Endothelial cell of umbilical vein (primary cell): ENCODE measurements at regions not wholly inside any gene's neighbourhood (a gene's known extent, or its start where the extent isn't known, plus 50 kb on each side); places are given as distances from the start of the nearest gene placed in this dataset.

Experiments used
- BruUV-seq: library from RNA; stranded (reverse); fragments of 400-500 nt; replicated peaks from 2 replicates; lab custom pipeline; 2021; lab: Mats Ljungman, UMichigan
- CTCF ChIA-PET: fragments of 300-600, 350-600 bp; sonication (Branson Sonifier 250); formaldehyde crosslinking; loops from one replicate; lab custom pipeline; 2021; ENCODE audit warnings: antibody characterized with exemption, inconsistent platforms; lab: Charles Lee
- POLR2A ChIA-PET: fragments of 300-600, 350-600 bp; sonication (Branson Sonifier 250); formaldehyde crosslinking; loops from one replicate; lab custom pipeline; 2021; ENCODE audit warnings: antibody characterized with exemption, inconsistent platforms; lab: Charles Lee
- DNase-seq: peaks from one replicate; pipeline ENCODE4 v3.0.0-alpha.2; 2011; ENCODE audit warnings: low read depth, low spot score
- FAIRE-seq: peaks from 2 replicates; lab custom pipeline; 2011; peaks lifted over from hg19 to GRCh38; lab: Jason Lieb, UNC
- H2AFZ ChIP-seq: 2 replicates; pipeline ENCODE4 v1.6.0; 2012; ENCODE audit warnings: low read depth, low read length, control low read depth, inconsistent platforms
- H3K27ac ChIP-seq: 2 replicates; pipeline ENCODE4 v1.5.1; 2011; ENCODE audit warnings: low read depth, mild to moderate bottlenecking, control low read depth, low read length, moderate library complexity; ENCODE audit not compliant: insufficient read depth
- H3K27me3 ChIP-seq, 2 experiments: 2 replicates each; pipeline versions ENCODE4 v1.6.0 to v1.6.1; 2011; ENCODE audit warnings: low read length in 2 of 2, mixed read lengths in 1 of 2; ENCODE audit not compliant: control insufficient read depth in 2 of 2, insufficient read depth in 2 of 2
- H3K36me3 ChIP-seq, 2 experiments: 2 replicates in 1 of 2; 3 replicates in 1 of 2; pipeline ENCODE4 v1.5.1; 2011; ENCODE audit warnings: low read length in 2 of 2, mild to moderate bottlenecking in 1 of 2, moderate library complexity in 1 of 2; ENCODE audit not compliant: control insufficient read depth in 2 of 2, insufficient read depth in 2 of 2; ENCODE audit errors: extremely low read depth in 1 of 2
- H3K4me1 ChIP-seq: 3 replicates; pipeline ENCODE4 v1.5.1; 2011; ENCODE audit warnings: mild to moderate bottlenecking, low read length; ENCODE audit not compliant: control insufficient read depth, insufficient read depth; ENCODE audit errors: extremely low read depth
- H3K4me2 ChIP-seq: 2 replicates; pipeline ENCODE4 v1.6.1; 2011; ENCODE audit warnings: low read length, control low read depth, mixed read lengths; ENCODE audit not compliant: insufficient read depth
- H3K4me3 ChIP-seq, 3 experiments: fragments of 200-600 bp in 1 of 3; sonication (generic), shearing (Covaris generic) in 1 of 3; replicated peaks in 1 of 3; 2 replicates each; pipeline ENCODE4 v1.5.1; 2011 to 2016; ENCODE audit warnings: control low read depth in 3 of 3, low read length in 3 of 3, mild to moderate bottlenecking in 2 of 3, inconsistent platforms in 1 of 3, low read depth in 1 of 3, moderate library complexity in 1 of 3; ENCODE audit not compliant: insufficient read depth in 1 of 3
- H3K79me2 ChIP-seq: 2 replicates; pipeline ENCODE4 v1.6.0; 2012; ENCODE audit warnings: low read length, inconsistent platforms; ENCODE audit not compliant: control insufficient read depth, insufficient read depth
- H3K9ac ChIP-seq: replicated peaks from 2 replicates; pipeline ENCODE3; 2011; ENCODE audit warnings: low read length, control low read depth; ENCODE audit not compliant: insufficient read depth; ENCODE audit errors: extremely low read depth
- H3K9me1 ChIP-seq: replicated peaks from 3 replicates; pipeline ENCODE4 v1.6.0; 2011; ENCODE audit warnings: mild to moderate bottlenecking, low read length; ENCODE audit not compliant: control insufficient read depth, insufficient read depth; ENCODE audit errors: extremely low read depth
- H3K9me3 ChIP-seq: replicated peaks from 2 replicates; pipeline ENCODE4 v1.5.1; 2012; ENCODE audit warnings: low read length, inconsistent platforms; ENCODE audit not compliant: control insufficient read depth, insufficient read depth
- H4K20me1 ChIP-seq: replicated peaks from 2 replicates; pipeline ENCODE3; 2011; ENCODE audit warnings: mild to moderate bottlenecking, low read length; ENCODE audit not compliant: control insufficient read depth, insufficient read depth; ENCODE audit errors: extremely low read depth
- EZH2 ChIP-seq: IDR thresholded peaks from 2 replicates; pipeline ENCODE4 v1.6.1; 2012; ENCODE audit warnings: borderline replicate concordance, low read depth, mild to moderate bottlenecking, moderate library complexity, low read length, inconsistent platforms; ENCODE audit not compliant: severe bottlenecking
- FOS ChIP-seq: IDR thresholded peaks from 2 replicates; pipeline ENCODE4 v1.6.1; 2011; ENCODE audit warnings: mild to moderate bottlenecking, low read length, moderate library complexity, borderline replicate concordance; ENCODE audit not compliant: insufficient read depth
- GATA2 ChIP-seq: IDR thresholded peaks from 2 replicates; pipeline ENCODE4 v1.7.0; 2011; ENCODE audit warnings: low read depth, mild to moderate bottlenecking, moderate library complexity, mixed read lengths, low read length; ENCODE audit not compliant: insufficient read length, insufficient read depth
- JUN ChIP-seq: IDR thresholded peaks from 2 replicates; pipeline ENCODE4 v1.6.1; 2011; ENCODE audit warnings: borderline replicate concordance, low read depth; ENCODE audit not compliant: insufficient read length, insufficient read depth
- MYC ChIP-seq: IDR thresholded peaks from one replicate; pipeline ENCODE4 v1.6.1; 2011; ENCODE audit warnings: mild to moderate bottlenecking, low read depth, low read length
- POLR2A ChIP-seq: IDR thresholded peaks from 2 replicates; pipeline ENCODE4 v1.6.1; 2012; ENCODE audit warnings: low read depth, mild to moderate bottlenecking, control low read depth, low read length
- POLR2AphosphoS5 ChIP-seq: IDR thresholded peaks from 2 replicates; pipeline ENCODE4 v1.6.1; 2012; ENCODE audit warnings: low read depth, mild to moderate bottlenecking, control low read depth, low read length, moderate library complexity; ENCODE audit not compliant: insufficient read depth
- dilution Hi-C: fragments of 300-500 bp; cut with MboI; formaldehyde crosslinking; loops from one replicate; pipeline ENCODE4 v1.15.0; 2019; ENCODE audit warnings: low sequenced_read_pairs; ENCODE audit not compliant: extremely low pct_ligation_motif_present
- intact Hi-C: fragments of 100-400 bp; cut with micrococcal nuclease; formaldehyde crosslinking; loops from one replicate; pipeline ENCODE4 v1.10.0; 2022
- TF ChIP-seq, protein P1 (sequence below): IDR thresholded peaks from 2 replicates; pipeline ENCODE4 v1.6.1; 2011; ENCODE audit not compliant: insufficient read depth, insufficient read length
- TF ChIP-seq, protein P2 (sequence below), 2 donors: IDR thresholded peaks; 1 replicate in 1 of 2; 2 replicates in 1 of 2; pipeline ENCODE4 v1.5.1; 2011; ENCODE audit warnings: low read length in 2 of 2, mild to moderate bottlenecking in 2 of 2, moderate library complexity in 2 of 2, control low read depth in 1 of 2, inconsistent platforms in 1 of 2, low read depth in 1 of 2; ENCODE audit not compliant: insufficient read depth in 1 of 2; ENCODE audit errors: extremely low read depth in 1 of 2

DNA sequence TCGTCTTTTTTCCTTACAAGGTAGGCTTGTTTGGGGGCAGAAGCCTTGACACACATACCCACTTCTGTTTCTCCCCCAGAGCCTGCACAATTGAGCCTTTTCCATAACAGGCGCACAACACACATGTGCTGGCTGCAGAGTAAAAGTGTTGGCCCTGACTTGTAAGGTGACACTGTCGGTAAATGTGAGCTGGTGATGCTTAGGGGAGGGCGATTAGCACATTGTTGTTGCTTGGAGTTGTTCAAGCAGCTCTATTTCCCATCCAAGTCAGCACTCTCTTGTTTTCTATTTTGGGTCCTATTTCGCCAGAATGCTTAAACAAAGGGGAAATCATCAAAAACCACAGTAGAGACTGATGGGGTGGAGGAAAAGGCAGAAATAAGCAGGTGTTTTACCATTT is 51.9 kb upstream of the PTPRJ start:
- no peak for DNase-seq
- H3K9me1 ChIP-seq: no peaks in the 10 kb centered on the region
- H3K27me3 ChIP-seq: no peaks in the 10 kb centered on the region
- dilution Hi-C loops (no loop called here), intact Hi-C loops (no loop called here)
- H4K20me1 ChIP-seq: no peaks in the 10 kb centered on the region
- no peak overlapping the region for H2AFZ ChIP-seq
- H3K4me3 ChIP-seq: no peak overlapping the region
- H3K79me2 ChIP-seq: no peaks in the 10 kb centered on the region
- no peaks in the 10 kb centered on the region for H3K9me3 ChIP-seq
- no peak overlapping the region for H3K9ac ChIP-seq
- no peak overlapping the region for H3K27ac ChIP-seq
- ChIA-PET CTCF (no interaction called here), POLR2A (no interaction called here)
- no TSS peak for BruUV-seq
- no peak overlapping the region for H3K4me2 ChIP-seq
- FAIRE-seq: no peak
- no peak for TF ChIP-seq GATA2
- TF ChIP-seq POLR2AphosphoS5: no peak
- TF ChIP-seq, protein P1, sequence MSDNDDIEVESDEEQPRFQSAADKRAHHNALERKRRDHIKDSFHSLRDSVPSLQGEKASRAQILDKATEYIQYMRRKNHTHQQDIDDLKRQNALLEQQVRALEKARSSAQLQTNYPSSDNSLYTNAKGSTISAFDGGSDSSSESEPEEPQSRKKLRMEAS: no peak
- no peak for TF ChIP-seq FOS
- no peak for TF ChIP-seq MYC
- no peak for TF ChIP-seq EZH2
- TF ChIP-seq, protein P2, sequence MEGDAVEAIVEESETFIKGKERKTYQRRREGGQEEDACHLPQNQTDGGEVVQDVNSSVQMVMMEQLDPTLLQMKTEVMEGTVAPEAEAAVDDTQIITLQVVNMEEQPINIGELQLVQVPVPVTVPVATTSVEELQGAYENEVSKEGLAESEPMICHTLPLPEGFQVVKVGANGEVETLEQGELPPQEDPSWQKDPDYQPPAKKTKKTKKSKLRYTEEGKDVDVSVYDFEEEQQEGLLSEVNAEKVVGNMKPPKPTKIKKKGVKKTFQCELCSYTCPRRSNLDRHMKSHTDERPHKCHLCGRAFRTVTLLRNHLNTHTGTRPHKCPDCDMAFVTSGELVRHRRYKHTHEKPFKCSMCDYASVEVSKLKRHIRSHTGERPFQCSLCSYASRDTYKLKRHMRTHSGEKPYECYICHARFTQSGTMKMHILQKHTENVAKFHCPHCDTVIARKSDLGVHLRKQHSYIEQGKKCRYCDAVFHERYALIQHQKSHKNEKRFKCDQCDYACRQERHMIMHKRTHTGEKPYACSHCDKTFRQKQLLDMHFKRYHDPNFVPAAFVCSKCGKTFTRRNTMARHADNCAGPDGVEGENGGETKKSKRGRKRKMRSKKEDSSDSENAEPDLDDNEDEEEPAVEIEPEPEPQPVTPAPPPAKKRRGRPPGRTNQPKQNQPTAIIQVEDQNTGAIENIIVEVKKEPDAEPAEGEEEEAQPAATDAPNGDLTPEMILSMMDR (IDR thresholded peaks at IDR 0.05; ENCODE audit: extremely low read depth in 1 of 2, insufficient read depth in 1 of 2, low read depth in 1 of 2, low read length in 2 of 2): no peak
- no peak for TF ChIP-seq JUN
- no peak for TF ChIP-seq POLR2A
- peaks cover 4% of the 10 kb centered on the region for H3K4me1 ChIP-seq
- H3K36me3 ChIP-seq: no peaks in the 10 kb centered on the region
